DMS79 treated with DMSO at 0.1 percent for 48 hours (cell line): ENCODE measurements at regions not wholly inside any gene's neighbourhood (a gene's known extent, or its start where the extent isn't known, plus 50 kb on each side); places are given as distances from the start of the nearest gene placed in this dataset.
A peak's percentile ranks its signal among the peaks of the same experiment; 100 is the strongest.

Source experiments
- DNase-seq: peaks from one replicate; lab custom pipeline; 2025; lab: John Stamatoyannopoulos, UW

GRCh38 chr7:21364801-21365271 lies 63.0 kb upstream of the SP4 start:
- DNase-seq, result no peak

- no peak for DNase-seq
Measured at GRCh38 chr7:21365866-21366624, 61.8 kb upstream of the SP4 start.

GRCh38 chr7:21367081-21367480 lies 60.8 kb upstream of the SP4 start:
- DNase-seq, result peak; percentile 13

- no peak for DNase-seq
Measured at GRCh38 chr7:21367537-21367936, 60.3 kb upstream of the SP4 start.

GRCh38 chr7:21368317-21368716 lies 59.6 kb upstream of the SP4 start:
- no peak for DNase-seq

GRCh38 chr7:21370283-21370982 lies 57.5 kb upstream of the SP4 start:
- peak; percentile 46 for DNase-seq

GRCh38 chr7:21371360-21371759 lies 56.5 kb upstream of the SP4 start:
- DNase-seq, result peak; percentile 5

GRCh38 chr7:21373031-21373430 lies 54.9 kb upstream of the SP4 start:
- DNase-seq, result no peak

- DNase-seq, result no peak
Measured at GRCh38 chr7:21374134-21374533, 53.7 kb upstream of the SP4 start.

- no peak for DNase-seq
Measured at GRCh38 chr7:21377545-21377944, 50.3 kb upstream of the SP4 start.
